ENCODE measurements at regions not wholly inside any gene's neighbourhood (a gene's known extent, or its start where the extent isn't known, plus 50 kb on each side); places are given as distances from the start of the nearest gene placed in this dataset.

DNA sequence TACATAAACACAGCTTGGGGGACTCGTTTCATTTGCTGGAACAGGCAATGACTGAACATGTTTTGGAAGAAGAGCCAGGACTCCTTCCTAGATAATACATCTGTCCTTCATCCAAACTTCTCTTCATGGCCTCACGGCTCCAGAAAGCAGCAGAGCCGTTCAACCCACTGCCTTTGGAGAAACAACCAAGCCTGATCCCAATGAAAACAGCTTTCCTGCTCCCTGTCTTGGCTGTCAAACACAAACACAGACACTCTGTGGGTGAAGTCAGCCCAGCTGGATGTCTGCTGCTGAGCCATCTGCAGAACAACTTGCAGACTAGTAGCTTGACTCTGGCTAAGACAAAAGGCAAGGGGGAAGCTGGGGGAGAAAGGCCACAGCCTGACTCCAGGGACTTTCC lies 345.1 kb upstream of the PSMD7 start (continued):
- TF ChIP-seq, protein P1, sequence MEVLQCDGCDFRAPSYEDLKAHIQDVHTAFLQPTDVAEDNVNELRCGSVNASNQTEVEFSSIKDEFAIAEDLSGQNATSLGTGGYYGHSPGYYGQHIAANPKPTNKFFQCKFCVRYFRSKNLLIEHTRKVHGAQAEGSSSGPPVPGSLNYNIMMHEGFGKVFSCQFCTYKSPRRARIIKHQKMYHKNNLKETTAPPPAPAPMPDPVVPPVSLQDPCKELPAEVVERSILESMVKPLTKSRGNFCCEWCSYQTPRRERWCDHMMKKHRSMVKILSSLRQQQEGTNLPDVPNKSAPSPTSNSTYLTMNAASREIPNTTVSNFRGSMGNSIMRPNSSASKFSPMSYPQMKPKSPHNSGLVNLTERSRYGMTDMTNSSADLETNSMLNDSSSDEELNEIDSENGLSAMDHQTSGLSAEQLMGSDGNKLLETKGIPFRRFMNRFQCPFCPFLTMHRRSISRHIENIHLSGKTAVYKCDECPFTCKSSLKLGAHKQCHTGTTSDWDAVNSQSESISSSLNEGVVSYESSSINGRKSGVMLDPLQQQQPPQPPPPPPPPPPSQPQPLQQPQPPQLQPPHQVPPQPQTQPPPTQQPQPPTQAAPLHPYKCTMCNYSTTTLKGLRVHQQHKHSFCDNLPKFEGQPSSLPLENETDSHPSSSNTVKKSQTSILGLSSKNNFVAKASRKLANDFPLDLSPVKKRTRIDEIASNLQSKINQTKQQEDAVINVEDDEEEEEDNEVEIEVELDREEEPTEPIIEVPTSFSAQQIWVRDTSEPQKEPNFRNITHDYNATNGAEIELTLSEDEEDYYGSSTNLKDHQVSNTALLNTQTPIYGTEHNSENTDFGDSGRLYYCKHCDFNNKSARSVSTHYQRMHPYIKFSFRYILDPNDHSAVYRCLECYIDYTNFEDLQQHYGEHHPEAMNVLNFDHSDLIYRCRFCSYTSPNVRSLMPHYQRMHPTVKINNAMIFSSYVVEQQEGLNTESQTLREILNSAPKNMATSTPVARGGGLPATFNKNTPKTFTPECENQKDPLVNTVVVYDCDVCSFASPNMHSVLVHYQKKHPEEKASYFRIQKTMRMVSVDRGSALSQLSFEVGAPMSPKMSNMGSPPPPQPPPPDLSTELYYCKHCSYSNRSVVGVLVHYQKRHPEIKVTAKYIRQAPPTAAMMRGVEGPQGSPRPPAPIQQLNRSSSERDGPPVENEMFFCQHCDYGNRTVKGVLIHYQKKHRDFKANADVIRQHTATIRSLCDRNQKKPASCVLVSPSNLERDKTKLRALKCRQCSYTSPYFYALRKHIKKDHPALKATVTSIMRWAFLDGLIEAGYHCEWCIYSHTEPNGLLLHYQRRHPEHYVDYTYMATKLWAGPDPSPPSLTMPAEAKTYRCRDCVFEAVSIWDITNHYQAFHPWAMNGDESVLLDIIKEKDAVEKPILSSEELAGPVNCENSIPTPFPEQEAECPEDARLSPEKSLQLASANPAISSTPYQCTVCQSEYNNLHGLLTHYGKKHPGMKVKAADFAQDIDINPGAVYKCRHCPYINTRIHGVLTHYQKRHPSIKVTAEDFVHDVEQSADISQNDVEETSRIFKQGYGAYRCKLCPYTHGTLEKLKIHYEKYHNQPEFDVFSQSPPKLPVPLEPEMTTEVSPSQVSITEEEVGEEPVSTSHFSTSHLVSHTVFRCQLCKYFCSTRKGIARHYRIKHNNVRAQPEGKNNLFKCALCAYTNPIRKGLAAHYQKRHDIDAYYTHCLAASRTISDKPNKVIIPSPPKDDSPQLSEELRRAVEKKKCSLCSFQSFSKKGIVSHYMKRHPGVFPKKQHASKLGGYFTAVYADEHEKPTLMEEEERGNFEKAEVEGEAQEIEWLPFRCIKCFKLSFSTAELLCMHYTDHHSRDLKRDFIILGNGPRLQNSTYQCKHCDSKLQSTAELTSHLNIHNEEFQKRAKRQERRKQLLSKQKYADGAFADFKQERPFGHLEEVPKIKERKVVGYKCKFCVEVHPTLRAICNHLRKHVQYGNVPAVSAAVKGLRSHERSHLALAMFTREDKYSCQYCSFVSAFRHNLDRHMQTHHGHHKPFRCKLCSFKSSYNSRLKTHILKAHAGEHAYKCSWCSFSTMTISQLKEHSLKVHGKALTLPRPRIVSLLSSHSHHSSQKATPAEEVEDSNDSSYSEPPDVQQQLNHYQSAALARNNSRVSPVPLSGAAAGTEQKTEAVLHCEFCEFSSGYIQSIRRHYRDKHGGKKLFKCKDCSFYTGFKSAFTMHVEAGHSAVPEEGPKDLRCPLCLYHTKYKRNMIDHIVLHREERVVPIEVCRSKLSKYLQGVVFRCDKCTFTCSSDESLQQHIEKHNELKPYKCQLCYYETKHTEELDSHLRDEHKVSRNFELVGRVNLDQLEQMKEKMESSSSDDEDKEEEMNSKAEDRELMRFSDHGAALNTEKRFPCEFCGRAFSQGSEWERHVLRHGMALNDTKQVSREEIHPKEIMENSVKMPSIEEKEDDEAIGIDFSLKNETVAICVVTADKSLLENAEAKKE (CRISPR knock-in tag; IDR thresholded peaks at IDR 0.05) = no peak

DNA sequence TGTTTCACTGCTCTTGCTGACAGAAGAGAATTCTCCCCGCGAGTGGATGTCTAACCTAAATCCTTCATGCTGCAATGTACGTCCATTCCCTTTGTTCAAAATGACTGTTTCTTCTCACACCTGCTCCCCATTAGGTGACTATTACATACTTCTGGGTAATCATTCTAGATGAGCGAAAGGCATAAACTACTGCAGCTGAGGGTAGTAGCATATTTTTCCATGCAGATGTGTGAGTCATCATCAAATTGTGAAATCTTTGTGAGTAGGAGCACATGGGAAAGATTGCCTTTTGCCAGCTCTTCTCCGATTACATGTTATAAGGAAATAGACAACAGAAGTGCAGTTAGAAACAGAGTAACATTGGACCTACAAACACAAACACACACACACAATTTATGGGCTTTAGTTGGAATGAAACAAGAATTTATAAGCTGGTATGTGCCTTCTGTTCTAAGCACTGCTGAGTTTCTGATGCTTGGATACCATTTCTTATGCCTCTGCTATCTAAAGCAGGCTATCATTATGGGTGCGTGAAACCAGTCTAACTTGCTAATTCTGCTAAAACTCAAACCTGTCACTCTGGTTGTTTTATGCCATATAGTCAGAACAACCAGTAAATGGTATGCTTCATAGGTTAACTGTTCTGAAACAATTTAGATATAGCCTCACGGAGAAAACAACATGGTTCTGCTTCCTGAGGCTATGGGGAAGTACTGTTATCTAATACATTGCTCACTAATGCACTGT lies 346.9 kb upstream of the PSMD7 start:
- Mint-ChIP-seq H3K9me3 (no peaks in the 10 kb centered on the region), H3K27ac (no peak overlapping the region), H3K27me3 (ENCODE audit: insufficient read depth, low read depth, poor library complexity) (no peaks in the 10 kb centered on the region), H3K36me3 (ENCODE audit: low read depth) (no peaks in the 10 kb centered on the region), H3K4me1 (peaks cover 16% of the 10 kb centered on the region), H3K4me3 (no peak overlapping the region)
- no peaks in the 10 kb centered on the region for H3K27me3 ChIP-seq (ENCODE audit: insufficient read depth)
- no peak for ATAC-seq
- H3K9me2 ChIP-seq (ENCODE audit: insufficient read depth) = no peaks in the 10 kb centered on the region
- H3F3A ChIP-seq (replicated peaks; ENCODE audit: low read depth) = no peaks in the 10 kb centered on the region
- no peaks in the 10 kb centered on the region for H3K79me2 ChIP-seq (replicated peaks; ENCODE audit: insufficient read depth)
- H3K4me1 ChIP-seq (ENCODE audit: insufficient read depth) = no peaks in the 10 kb centered on the region
- no peak overlapping the region for H3K4me2 ChIP-seq
- H3K27ac ChIP-seq (ENCODE audit: low read depth) = no peak overlapping the region
- H3K4me3 ChIP-seq = no peak overlapping the region
- DNase-seq (ENCODE audit: low spot score) = no peak
- H3K36me3 ChIP-seq (ENCODE audit: insufficient read depth) = no peaks in the 10 kb centered on the region
- no peak overlapping the region for H2AFZ ChIP-seq
- no peaks in the 10 kb centered on the region for H4K20me1 ChIP-seq (replicated peaks; ENCODE audit: insufficient read depth)
- TF ChIP-seq, protein P2, sequence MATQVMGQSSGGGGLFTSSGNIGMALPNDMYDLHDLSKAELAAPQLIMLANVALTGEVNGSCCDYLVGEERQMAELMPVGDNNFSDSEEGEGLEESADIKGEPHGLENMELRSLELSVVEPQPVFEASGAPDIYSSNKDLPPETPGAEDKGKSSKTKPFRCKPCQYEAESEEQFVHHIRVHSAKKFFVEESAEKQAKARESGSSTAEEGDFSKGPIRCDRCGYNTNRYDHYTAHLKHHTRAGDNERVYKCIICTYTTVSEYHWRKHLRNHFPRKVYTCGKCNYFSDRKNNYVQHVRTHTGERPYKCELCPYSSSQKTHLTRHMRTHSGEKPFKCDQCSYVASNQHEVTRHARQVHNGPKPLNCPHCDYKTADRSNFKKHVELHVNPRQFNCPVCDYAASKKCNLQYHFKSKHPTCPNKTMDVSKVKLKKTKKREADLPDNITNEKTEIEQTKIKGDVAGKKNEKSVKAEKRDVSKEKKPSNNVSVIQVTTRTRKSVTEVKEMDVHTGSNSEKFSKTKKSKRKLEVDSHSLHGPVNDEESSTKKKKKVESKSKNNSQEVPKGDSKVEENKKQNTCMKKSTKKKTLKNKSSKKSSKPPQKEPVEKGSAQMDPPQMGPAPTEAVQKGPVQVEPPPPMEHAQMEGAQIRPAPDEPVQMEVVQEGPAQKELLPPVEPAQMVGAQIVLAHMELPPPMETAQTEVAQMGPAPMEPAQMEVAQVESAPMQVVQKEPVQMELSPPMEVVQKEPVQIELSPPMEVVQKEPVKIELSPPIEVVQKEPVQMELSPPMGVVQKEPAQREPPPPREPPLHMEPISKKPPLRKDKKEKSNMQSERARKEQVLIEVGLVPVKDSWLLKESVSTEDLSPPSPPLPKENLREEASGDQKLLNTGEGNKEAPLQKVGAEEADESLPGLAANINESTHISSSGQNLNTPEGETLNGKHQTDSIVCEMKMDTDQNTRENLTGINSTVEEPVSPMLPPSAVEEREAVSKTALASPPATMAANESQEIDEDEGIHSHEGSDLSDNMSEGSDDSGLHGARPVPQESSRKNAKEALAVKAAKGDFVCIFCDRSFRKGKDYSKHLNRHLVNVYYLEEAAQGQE (IDR thresholded peaks at IDR 0.05; ENCODE audit: unreplicated experiment) = no peak
- TF ChIP-seq POLR2AphosphoS5 (IDR thresholded peaks at IDR 0.05; ENCODE audit: low read depth) (no peak), EZH2phosphoT487 (IDR thresholded peaks at IDR 0.05; ENCODE audit: unreplicated experiment) (no peak), ZNF114 (CRISPR knock-in tag; IDR thresholded peaks at IDR 0.05) (no peak), STAT1 (IDR thresholded peaks at IDR 0.05; ENCODE audit: unreplicated experiment) (no peak), EZH2 (IDR thresholded peaks at IDR 0.05; ENCODE audit: low read depth, unreplicated experiment) (no peak)
- TF ChIP-seq, protein P3, sequence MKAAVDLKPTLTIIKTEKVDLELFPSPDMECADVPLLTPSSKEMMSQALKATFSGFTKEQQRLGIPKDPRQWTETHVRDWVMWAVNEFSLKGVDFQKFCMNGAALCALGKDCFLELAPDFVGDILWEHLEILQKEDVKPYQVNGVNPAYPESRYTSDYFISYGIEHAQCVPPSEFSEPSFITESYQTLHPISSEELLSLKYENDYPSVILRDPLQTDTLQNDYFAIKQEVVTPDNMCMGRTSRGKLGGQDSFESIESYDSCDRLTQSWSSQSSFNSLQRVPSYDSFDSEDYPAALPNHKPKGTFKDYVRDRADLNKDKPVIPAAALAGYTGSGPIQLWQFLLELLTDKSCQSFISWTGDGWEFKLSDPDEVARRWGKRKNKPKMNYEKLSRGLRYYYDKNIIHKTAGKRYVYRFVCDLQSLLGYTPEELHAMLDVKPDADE (IDR thresholded peaks at IDR 0.05) = no peak
